ENCODE measurements at regions not wholly inside any gene's neighbourhood (a gene's known extent, or its start where the extent isn't known, plus 50 kb on each side); places are given as distances from the start of the nearest gene placed in this dataset.

GRCh38 chr5:5564898-5565297, 142.4 kb downstream of the ICE1 start:
- Histone ChIP-seq H3K27ac (no peak overlapping the region), H3K4me1 (no peaks in the 10 kb centered on the region), H3K36me3 (ENCODE audit: low read depth, missing control alignments) (no peaks in the 10 kb centered on the region), H3K9me3 (no peaks in the 10 kb centered on the region), H3K27me3 (no peaks in the 10 kb centered on the region), H3K4me3 (no peak overlapping the region)
- no peak for DNase-seq
- intact Hi-C loops (cut with DNase I; ENCODE audit: low total_unique reads) = no loop called here
- TF ChIP-seq CTCF (IDR thresholded peaks at IDR 0.05) = no peak
- TF ChIP-seq POLR2A (IDR thresholded peaks at IDR 0.05) = no peak
- 92 to 94% methylated on average over 4 of the region's 4 CpGs for WGBS, 2 donors

GRCh38 chr5:5560016-5560415, 137.5 kb downstream of the ICE1 start:
- no peak for DNase-seq
- no peak for TF ChIP-seq POLR2A (IDR thresholded peaks at IDR 0.05)
- no peak for TF ChIP-seq CTCF (IDR thresholded peaks at IDR 0.05)

GRCh38 chr5:5558638-5559527, 136.4 kb downstream of the ICE1 start:
- Histone ChIP-seq H3K36me3 (ENCODE audit: low read depth, missing control alignments) (no peaks in the 10 kb centered on the region), H3K9me3 (no peaks in the 10 kb centered on the region), H3K27me3 (no peaks in the 10 kb centered on the region), H3K4me1 (no peaks in the 10 kb centered on the region), H3K27ac (no peak overlapping the region), H3K4me3 (no peak overlapping the region)
- no peak for TF ChIP-seq POLR2A (IDR thresholded peaks at IDR 0.05)
- no peak for TF ChIP-seq CTCF (IDR thresholded peaks at IDR 0.05)
- intact Hi-C loops (cut with DNase I; ENCODE audit: low total_unique reads) = no loop called here
- no peak for DNase-seq
- WGBS, 2 donors = 83 to 84% methylated on average over 14 to 15 of the region's 15 CpGs

More at GRCh38 chr5:5560016-5560415, 137.5 kb downstream of the ICE1 start:
- H3K4me3 ChIP-seq = no peak overlapping the region
- H3K36me3 ChIP-seq (ENCODE audit: low read depth, missing control alignments) = no peaks in the 10 kb centered on the region
- H3K27ac ChIP-seq = no peak overlapping the region
- WGBS, 2 donors = 48 to 59% methylated on average over 1 of the region's 1 CpG
- intact Hi-C loops (cut with DNase I; ENCODE audit: low total_unique reads) = no loop called here
- no peaks in the 10 kb centered on the region for H3K9me3 ChIP-seq
- H3K27me3 ChIP-seq = no peaks in the 10 kb centered on the region
- H3K4me1 ChIP-seq = no peaks in the 10 kb centered on the region

- H3K9me3 ChIP-seq = no peaks in the 10 kb centered on the region
- H3K36me3 ChIP-seq (ENCODE audit: low read depth, missing control alignments) = no peaks in the 10 kb centered on the region
- no peak overlapping the region for H3K4me3 ChIP-seq
- H3K4me1 ChIP-seq = no peaks in the 10 kb centered on the region
- H3K27me3 ChIP-seq = no peaks in the 10 kb centered on the region
- no peak for DNase-seq
- no peak overlapping the region for H3K27ac ChIP-seq
- WGBS, 2 donors = 81% methylated on average over 6 of the region's 6 CpGs
- intact Hi-C loops (cut with DNase I; ENCODE audit: low total_unique reads) = no loop called here
- no peak for TF ChIP-seq CTCF (IDR thresholded peaks at IDR 0.05)
- no peak for TF ChIP-seq POLR2A (IDR thresholded peaks at IDR 0.05)
These were observed 135.6 kb downstream of the ICE1 start for GRCh38 chr5:5558102-5558501.

GRCh38 chr5:5551499-5551898, 129.0 kb downstream of the ICE1 start:
- no peak overlapping the region for H3K27ac ChIP-seq
- no peak overlapping the region for H3K4me3 ChIP-seq
- intact Hi-C loops (cut with DNase I; ENCODE audit: low total_unique reads) = no loop called here
- H3K4me1 ChIP-seq = no peaks in the 10 kb centered on the region
- H3K27me3 ChIP-seq = no peaks in the 10 kb centered on the region
- TF ChIP-seq CTCF (IDR thresholded peaks at IDR 0.05) = no peak
- no peak for TF ChIP-seq POLR2A (IDR thresholded peaks at IDR 0.05)
- no peaks in the 10 kb centered on the region for H3K36me3 ChIP-seq (ENCODE audit: low read depth, missing control alignments)
- 87 to 90% methylated on average over 4 of the region's 4 CpGs for WGBS, 2 donors
- DNase-seq = no peak
- H3K9me3 ChIP-seq = no peaks in the 10 kb centered on the region
